SK-N-MC (cell line): ENCODE measurements at regions not wholly inside any gene's neighbourhood (a gene's known extent, or its start where the extent isn't known, plus 50 kb on each side); places are given as distances from the start of the nearest gene placed in this dataset.

Experiments
- DNase-seq: peaks from one replicate; pipeline ENCODE4 v3.0.0-alpha.2; 2011; ENCODE audit warnings: low read depth, low spot score
- H3K27ac ChIP-seq: fragments of 200-600 bp; sonication (generic); 2 replicates; pipeline ENCODE4 v1.5.1; 2016; ENCODE audit warnings: mixed run types
- H3K36me3 ChIP-seq: fragments of 200-600 bp; sonication (generic); 2 replicates; pipeline ENCODE4 v1.6.1; 2017; ENCODE audit warnings: antibody characterized with exemption, low read length, mixed read lengths; ENCODE audit not compliant: insufficient read depth
- H3K4me3 ChIP-seq: fragments of 200-600 bp; sonication (generic); 2 replicates; pipeline ENCODE4 v1.5.1; 2016
- H3K9ac ChIP-seq: fragments of 200-600 bp; sonication (generic); 2 replicates; pipeline ENCODE4 v1.8.0; 2017; ENCODE audit warnings: mixed run types, mixed read lengths; ENCODE audit not compliant: insufficient read length
- H3K9me3 ChIP-seq: fragments of 200-600 bp; sonication (generic); 2 replicates; pipeline ENCODE4 v1.6.1; 2017; ENCODE audit warnings: low read depth, mild to moderate bottlenecking, antibody characterized with exemption, low read length, moderate library complexity, mixed read lengths
- EZH2 ChIP-seq: fragments of 200-600 bp; sonication (generic); IDR thresholded peaks from one replicate; pipeline ENCODE4 v1.6.1; 2017; ENCODE audit warnings: antibody characterized with exemption
- FOXP2 ChIP-seq: optimal IDR thresholded peaks from 2 replicates; pipeline ENCODE3; 2011; ENCODE audit warnings: mild to moderate bottlenecking, moderate library complexity; ENCODE audit not compliant: insufficient read depth; ENCODE audit errors: extremely low read length, control extremely low read depth
- POLR2AphosphoS5 ChIP-seq: IDR thresholded peaks from 2 replicates; pipeline ENCODE4 v1.6.1; 2012; ENCODE audit warnings: mild to moderate bottlenecking, low read depth, low read length, borderline replicate concordance

GRCh38 chr10:44022203-44022602 lies 362.7 kb downstream of the CXCL12 start:
- no peak for TF ChIP-seq POLR2AphosphoS5
- no peak for TF ChIP-seq EZH2
- TF ChIP-seq FOXP2, result no peak
- H3K36me3 ChIP-seq, result no peaks in the 10 kb centered on the region
- no peak overlapping the region for H3K4me3 ChIP-seq
- H3K9me3 ChIP-seq, result no peaks in the 10 kb centered on the region
- DNase-seq, result no peak
- H3K9ac ChIP-seq, result no peak overlapping the region
- no peak overlapping the region for H3K27ac ChIP-seq

GRCh38 chr10:44020322-44021111 lies 364.4 kb downstream of the CXCL12 start:
- no peak for TF ChIP-seq FOXP2
- TF ChIP-seq EZH2, result no peak
- TF ChIP-seq POLR2AphosphoS5, result no peak
- H3K9ac ChIP-seq, result no peak overlapping the region
- H3K4me3 ChIP-seq, result no peak overlapping the region
- no peaks in the 10 kb centered on the region for H3K9me3 ChIP-seq
- H3K27ac ChIP-seq, result no peak overlapping the region
- DNase-seq, result no peak
- H3K36me3 ChIP-seq, result no peaks in the 10 kb centered on the region

GRCh38 chr10:44017483-44018145 lies 367.3 kb downstream of the CXCL12 start:
- no peak overlapping the region for H3K9ac ChIP-seq
- H3K27ac ChIP-seq, result no peak overlapping the region
- no peak overlapping the region for H3K4me3 ChIP-seq
- H3K36me3 ChIP-seq, result no peaks in the 10 kb centered on the region
- H3K9me3 ChIP-seq, result no peaks in the 10 kb centered on the region
- TF ChIP-seq POLR2AphosphoS5 (no peak), EZH2 (no peak), FOXP2 (no peak)
- no peak for DNase-seq

GRCh38 chr10:44016589-44017482 lies 368.1 kb downstream of the CXCL12 start:
- no peaks in the 10 kb centered on the region for H3K36me3 ChIP-seq
- no peak overlapping the region for H3K4me3 ChIP-seq
- TF ChIP-seq FOXP2, result no peak
- no peak for TF ChIP-seq POLR2AphosphoS5
- TF ChIP-seq EZH2, result no peak
- H3K9ac ChIP-seq, result no peak overlapping the region
- H3K9me3 ChIP-seq, result no peaks in the 10 kb centered on the region
- DNase-seq, result no peak
- H3K27ac ChIP-seq, result no peak overlapping the region

- Histone ChIP-seq H3K36me3 (no peaks in the 10 kb centered on the region), H3K27ac (no peak overlapping the region), H3K9me3 (no peaks in the 10 kb centered on the region), H3K4me3 (no peak overlapping the region), H3K9ac (no peak overlapping the region)
- DNase-seq, result no peak
- no peak for TF ChIP-seq FOXP2
- TF ChIP-seq EZH2, result no peak
- TF ChIP-seq POLR2AphosphoS5, result no peak
Observed at GRCh38 chr10:44015702-44016500, 367.2 kb upstream of the ZNF32 start.

GRCh38 chr10:44014644-44015250 lies 366.1 kb upstream of the ZNF32 start:
- no peak overlapping the region for H3K4me3 ChIP-seq
- no peak for DNase-seq
- H3K36me3 ChIP-seq, result no peaks in the 10 kb centered on the region
- H3K27ac ChIP-seq, result no peak overlapping the region
- no peak overlapping the region for H3K9ac ChIP-seq
- H3K9me3 ChIP-seq, result no peaks in the 10 kb centered on the region
- no peak for TF ChIP-seq FOXP2
- no peak for TF ChIP-seq POLR2AphosphoS5
- TF ChIP-seq EZH2, result no peak

GRCh38 chr10:44013981-44014380 lies 365.3 kb upstream of the ZNF32 start:
- Histone ChIP-seq H3K9me3 (no peaks in the 10 kb centered on the region), H3K4me3 (no peak overlapping the region), H3K27ac (no peak overlapping the region), H3K36me3 (no peaks in the 10 kb centered on the region), H3K9ac (no peak overlapping the region)
- DNase-seq, result no peak
- TF ChIP-seq EZH2, result no peak
- no peak for TF ChIP-seq FOXP2
- TF ChIP-seq POLR2AphosphoS5, result no peak

- TF ChIP-seq EZH2 (no peak), POLR2AphosphoS5 (no peak), FOXP2 (no peak)
- Histone ChIP-seq H3K36me3 (no peaks in the 10 kb centered on the region), H3K9me3 (no peaks in the 10 kb centered on the region), H3K9ac (no peak overlapping the region), H3K27ac (no peak overlapping the region), H3K4me3 (no peak overlapping the region)
- DNase-seq, result no peak
Observed at GRCh38 chr10:44012921-44013320, 364.2 kb upstream of the ZNF32 start.
